ENCODE measurements at regions not wholly inside any gene's neighbourhood (a gene's known extent, or its start where the extent isn't known, plus 50 kb on each side); places are given as distances from the start of the nearest gene placed in this dataset.

DNA sequence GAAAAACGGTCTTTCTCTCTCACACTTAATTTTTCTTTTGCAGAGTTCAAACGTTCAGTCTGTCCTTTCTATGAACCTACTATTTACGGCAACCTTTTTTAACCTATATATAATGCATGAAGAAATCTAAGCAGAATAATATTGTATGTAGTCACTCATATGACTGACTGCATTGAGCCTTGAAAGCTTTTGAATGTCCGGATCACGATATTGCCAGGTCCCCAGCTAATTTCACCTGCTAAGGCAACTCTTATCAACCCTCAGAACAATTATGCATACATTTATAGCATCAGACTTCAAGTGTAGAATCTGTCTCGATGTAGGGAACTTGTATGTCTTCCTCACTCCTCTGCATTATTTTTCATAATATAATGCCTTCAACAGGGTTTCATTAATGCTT lies 1083.8 kb upstream of the KLHL29 start:
- intact Hi-C loops (cut with micrococcal nuclease): no loop called here

DNA sequence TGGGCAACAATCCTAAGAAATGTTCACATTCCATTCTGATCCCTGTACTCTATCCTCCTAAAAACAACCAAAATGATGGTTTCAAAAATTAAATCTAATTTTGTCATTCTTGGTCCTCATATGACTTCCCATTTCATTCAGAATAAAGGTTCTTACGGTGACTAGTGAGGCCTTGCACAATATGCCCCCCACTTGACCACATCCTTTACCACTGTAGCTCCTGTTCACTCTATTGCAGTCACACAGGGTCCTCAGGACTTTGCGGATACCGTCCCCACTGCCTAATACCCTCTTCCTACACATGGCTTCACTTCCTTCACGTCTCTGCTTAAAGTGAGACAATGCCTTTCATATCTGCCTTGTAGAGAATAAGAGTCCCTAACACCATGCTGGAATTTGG lies 1058.7 kb upstream of the KLHL29 start:
- intact Hi-C loops (cut with micrococcal nuclease): no loop called here

GRCh38 chr2:22329211-22330154 lies 1055.5 kb upstream of the KLHL29 start:
- intact Hi-C loops (cut with micrococcal nuclease): no loop called here

- intact Hi-C loops (cut with micrococcal nuclease): no loop called here
These were observed 1048.6 kb upstream of the KLHL29 start for GRCh38 chr2:22336414-22336813.

DNA sequence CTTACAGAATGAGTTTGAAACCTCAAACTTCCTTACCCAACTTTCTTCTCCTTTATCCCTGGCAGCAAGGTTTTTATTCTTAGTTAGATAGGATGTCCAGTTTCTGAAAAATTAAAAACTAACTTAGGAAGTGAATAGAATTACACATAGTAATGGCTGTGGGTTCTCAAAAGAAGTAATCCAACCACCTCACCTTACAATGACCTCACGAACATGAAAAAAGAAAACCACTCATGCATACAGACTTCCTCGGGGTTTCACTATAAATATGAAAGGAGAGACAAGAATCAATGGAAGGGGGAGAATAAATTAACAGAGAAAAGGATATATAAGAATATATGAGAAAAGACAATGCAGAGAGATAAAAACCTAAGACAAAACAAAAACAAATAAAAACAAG lies 1044.3 kb upstream of the KLHL29 start:
- intact Hi-C loops (cut with micrococcal nuclease): no loop called here

GRCh38 chr2:22347306-22347705 lies 1037.7 kb upstream of the KLHL29 start:
- intact Hi-C loops (cut with micrococcal nuclease): no loop called here

GRCh38 chr2:22350621-22351020 lies 1034.4 kb upstream of the KLHL29 start:
- intact Hi-C loops (cut with micrococcal nuclease): loop anchor here (10.0 kb wide), 1 partner anchor 1306 kb away; the partner anchor contains the start of gene APOB

GRCh38 chr2:22355816-22356433 lies 1029.1 kb upstream of the KLHL29 start:
- intact Hi-C loops (cut with micrococcal nuclease): loop anchor here (10.0 kb wide), 1 partner anchor 1311 kb away; the partner anchor contains the start of gene APOB

DNA sequence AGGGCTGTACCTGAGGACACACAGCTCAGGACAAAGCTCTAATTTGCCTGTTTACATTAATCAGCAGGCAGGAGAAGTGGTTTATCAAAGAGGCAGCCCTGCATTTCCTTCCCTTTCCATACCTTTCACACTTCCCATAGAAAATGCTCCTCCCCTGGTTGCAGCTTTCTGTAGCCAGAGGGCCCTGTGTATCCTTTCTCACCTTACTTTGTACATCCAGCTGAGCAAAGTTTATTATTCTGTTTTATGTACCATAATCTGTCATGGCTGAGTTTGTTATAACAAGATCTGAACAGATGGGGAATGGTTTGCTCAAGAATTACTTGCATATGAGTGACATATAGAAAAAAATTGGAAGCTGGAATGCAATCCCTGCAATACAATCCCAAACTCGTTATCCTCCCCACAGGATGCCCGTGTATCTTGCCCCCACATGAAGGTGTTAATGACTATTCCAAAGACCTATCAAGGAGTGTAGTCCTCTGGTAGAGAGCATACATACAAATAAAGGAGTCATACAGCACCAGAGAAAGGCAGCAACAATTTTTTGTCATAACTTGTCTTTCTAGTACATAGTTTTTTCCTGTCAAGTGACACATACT lies 1025.8 kb upstream of the KLHL29 start:
- intact Hi-C loops (cut with micrococcal nuclease): loop anchor here (10.0 kb wide), 1 partner anchor 1314 kb away; the partner anchor contains the start of gene APOB

GRCh38 chr2:22360735-22361374 lies 1024.1 kb upstream of the KLHL29 start:
- intact Hi-C loops (cut with micrococcal nuclease): no loop called here

GRCh38 chr2:22361571-22361970 lies 1023.4 kb upstream of the KLHL29 start:
- intact Hi-C loops (cut with micrococcal nuclease): no loop called here

DNA sequence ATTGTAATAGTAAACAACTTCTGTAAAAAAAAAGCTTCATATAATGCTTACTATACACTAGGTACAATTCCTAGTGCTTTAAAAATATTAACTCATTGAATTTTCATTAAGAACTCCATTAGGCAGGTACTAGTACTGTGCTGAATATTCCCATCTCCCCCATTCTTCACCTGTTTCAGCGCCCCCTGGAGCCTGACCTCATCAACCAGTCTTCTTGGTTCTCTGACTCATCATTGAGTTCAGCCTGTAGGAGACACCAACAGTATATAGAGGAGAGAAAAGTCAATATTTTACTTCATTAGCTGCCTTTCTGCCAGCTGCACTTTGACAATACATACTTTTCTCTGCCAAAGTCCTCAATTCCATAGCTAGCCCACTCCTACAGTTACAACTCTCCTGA lies 1009.9 kb upstream of the KLHL29 start:
- intact Hi-C loops (cut with micrococcal nuclease): no loop called here

DNA sequence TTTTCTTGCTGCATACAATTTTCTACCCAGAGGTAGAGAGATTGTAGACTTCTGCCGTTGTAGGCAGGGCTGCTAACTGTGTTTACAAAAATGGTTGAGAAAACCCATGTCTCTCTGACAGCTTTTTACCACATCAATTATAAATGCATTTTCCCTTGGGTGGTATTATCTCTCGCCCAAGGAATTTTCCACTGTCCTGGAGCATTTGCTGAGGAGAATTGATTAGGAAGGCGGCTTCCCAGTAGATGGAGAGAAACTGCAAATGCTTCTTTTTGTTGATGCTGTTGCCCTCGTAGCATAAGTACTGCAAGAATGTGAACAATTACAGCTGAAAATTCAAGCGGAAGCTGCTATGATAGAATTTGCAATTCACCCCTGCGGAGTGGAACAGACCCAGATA lies 1007.7 kb upstream of the KLHL29 start:
- intact Hi-C loops (cut with micrococcal nuclease): no loop called here

DNA sequence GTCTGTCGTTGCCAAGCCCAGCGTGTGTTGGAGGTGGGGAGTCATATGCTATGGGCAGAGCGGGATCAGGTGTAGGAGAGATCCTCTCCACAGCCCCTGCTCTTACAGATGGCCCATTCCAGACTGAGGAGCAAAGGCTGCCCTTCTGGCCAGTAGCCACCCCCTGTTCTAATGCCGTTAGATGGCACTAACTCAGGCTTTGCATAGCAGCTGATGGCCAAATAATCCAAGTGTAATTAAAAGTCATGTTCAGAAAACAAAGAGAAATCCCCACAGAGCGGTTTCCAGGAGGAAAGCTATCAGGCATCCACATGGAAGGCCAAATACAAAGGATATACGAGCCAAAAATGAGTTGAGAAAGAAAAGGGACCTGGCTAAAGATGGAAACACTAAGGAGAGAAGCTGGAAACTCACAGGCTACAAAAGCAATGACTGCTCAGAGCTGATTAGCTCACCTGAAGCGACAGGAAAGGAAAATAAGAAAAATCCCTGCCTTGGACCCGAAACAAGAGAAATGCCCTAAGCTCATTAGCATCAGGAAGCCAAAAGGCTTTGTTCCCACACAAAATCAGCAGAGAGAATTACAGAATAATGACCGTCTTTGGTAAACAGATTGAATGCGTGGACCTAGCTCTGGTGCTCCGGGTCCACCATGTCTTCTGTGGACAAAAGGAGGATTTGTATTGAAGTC lies 1002.4 kb upstream of the KLHL29 start:
- intact Hi-C loops (cut with micrococcal nuclease): no loop called here

DNA sequence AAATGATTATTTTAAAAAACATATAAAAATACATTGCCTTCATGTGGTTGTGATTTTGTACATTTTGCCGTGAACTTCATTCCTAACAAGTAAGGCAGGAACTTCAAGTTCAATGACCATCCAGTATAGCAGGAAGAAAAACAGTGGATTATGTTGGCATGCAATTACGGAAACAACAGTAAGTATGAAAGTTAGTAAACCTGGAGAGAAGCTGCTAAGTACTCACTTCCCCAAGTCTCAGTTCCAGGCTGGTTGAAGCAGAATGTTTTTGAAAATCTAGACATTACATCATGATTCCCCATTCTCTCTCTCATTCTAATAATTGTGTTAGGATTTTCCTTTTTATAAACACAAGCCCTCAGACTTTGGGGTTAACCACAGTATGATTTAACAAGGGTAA lies 987.1 kb upstream of the KLHL29 start:
- intact Hi-C loops (cut with micrococcal nuclease): no loop called here

GRCh38 chr2:22403748-22404147 lies 981.2 kb upstream of the KLHL29 start:
- intact Hi-C loops (cut with micrococcal nuclease): no loop called here

GRCh38 chr2:22406625-22407024 lies 978.4 kb upstream of the KLHL29 start:
- intact Hi-C loops (cut with micrococcal nuclease): no loop called here

DNA sequence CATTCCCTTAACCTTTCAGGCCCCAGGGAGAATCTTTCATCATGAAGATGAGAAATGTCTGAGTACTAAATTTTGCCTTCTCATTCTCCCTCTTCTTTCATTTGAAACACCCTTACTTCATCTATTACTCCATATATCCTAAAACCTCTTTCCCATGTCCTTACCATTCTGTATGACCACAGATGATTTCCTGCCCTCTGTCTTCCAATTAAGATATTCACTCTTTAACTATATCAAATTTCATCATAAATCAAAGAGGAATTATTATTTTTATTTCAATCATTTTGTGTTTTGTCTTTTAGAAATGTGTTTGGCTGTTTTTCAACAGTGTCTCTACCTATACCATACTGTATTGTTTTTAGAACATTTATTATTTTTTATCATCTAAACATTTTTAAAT lies 964.9 kb upstream of the KLHL29 start:
- intact Hi-C loops (cut with micrococcal nuclease): no loop called here

- intact Hi-C loops (cut with micrococcal nuclease): no loop called here
These were observed 942.9 kb upstream of the KLHL29 start for GRCh38 chr2:22442051-22442450.

DNA sequence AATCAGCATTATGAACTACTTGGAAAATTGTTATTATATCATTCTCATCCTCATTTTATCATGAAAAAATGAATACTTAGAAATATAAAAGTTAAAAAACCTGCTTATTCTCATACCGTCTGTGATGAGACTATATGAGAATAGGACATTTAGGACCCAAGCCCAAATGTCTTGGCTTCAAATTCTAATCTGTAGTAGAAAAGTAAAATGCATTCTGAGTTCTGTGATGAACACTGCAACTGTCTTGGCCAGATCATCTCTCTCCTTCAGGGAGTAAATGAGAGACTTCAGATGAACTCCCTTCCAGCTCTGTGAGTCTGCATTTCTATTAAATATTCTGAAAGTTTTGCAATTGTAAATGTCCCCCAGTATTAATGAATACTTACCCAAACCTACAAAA lies 940.7 kb upstream of the KLHL29 start:
- intact Hi-C loops (cut with micrococcal nuclease): no loop called here

GRCh38 chr2:22449696-22450095 lies 935.3 kb upstream of the KLHL29 start:
- intact Hi-C loops (cut with micrococcal nuclease): no loop called here
